SKM-1 treated with dmso at 0.1 percent for 144 hours (cell line): ENCODE measurements at regions not wholly inside any gene's neighbourhood (a gene's known extent, or its start where the extent isn't known, plus 50 kb on each side); places are given as distances from the start of the nearest gene placed in this dataset.
"Not testable (repeated sequence)": the region's sequence is repeated elsewhere in the genome, so short reads cannot be mapped to it uniquely, and the experiment has no call there.

Experiments used
- DNase-seq: peaks from one replicate; lab custom pipeline; 2025; ENCODE audit not compliant: unreplicated experiment; lab: John Stamatoyannopoulos, UW

GRCh38 chr4:3926271-3926670, 160.1 kb downstream of the ADRA2C start:
- not testable (repeated sequence) for DNase-seq

DNA sequence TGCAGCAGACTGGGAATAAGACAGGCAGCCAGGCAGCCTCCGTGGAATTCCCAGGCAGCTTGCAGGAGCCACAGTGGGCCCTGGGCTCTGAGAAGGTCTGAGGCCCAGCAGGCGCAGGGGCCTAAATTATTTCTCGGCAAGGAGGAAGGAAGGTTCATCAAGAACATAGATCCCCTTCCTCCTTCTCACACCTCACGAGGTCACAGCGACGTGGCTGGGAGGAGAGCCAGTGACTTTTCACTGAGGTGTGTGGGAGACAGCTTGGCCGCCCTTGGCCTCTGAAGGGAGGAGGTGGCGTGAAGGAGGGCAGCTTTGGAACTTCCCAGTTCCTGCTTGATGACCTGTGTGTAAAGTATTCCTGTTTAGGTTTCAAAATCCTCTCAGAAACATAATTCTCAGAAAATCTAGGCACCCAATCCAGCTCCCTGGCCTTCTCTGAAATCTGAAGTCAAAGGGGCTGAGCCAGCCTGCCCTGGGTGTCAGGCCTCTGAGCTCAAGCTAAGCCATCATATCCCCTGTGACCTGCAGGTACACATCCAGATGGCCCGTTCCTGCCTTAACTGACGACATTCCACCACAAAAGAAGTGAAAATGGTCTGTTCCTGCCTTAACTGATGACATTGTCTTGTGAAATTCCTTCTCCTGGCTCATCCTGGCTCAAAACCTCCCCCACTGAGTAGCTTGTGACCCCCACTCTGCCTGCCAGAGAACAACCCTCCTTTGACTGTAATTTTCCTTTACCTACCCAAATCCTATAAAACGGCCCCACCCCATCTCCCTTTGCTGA, 161.0 kb downstream of the ADRA2C start:
- not testable (repeated sequence) for DNase-seq

- DNase-seq, result not testable (repeated sequence)
These were observed 163.2 kb downstream of the ADRA2C start for GRCh38 chr4:3929431-3929830.

DNA sequence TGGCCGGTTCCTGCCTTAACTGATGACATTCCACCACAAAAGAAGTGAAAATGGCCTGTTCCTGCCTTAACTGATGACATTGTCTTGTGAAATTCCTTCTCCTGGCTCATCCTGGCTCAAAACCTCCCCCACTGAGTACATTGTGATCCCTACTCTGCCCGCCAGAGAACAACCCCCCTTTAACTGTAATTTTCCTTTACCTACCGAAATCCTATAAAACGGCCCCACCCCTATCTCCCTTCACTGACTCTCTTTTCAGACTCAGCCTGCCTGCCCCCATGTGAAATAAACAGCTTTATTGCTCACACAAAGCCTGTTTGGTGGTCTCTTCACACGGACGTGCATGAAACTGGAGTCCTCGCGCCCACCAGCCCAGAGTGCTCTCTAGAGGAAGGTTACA, 166.5 kb downstream of the ADRA2C start:
- not testable (repeated sequence) for DNase-seq

GRCh38 chr4:3935406-3935805, 169.2 kb downstream of the ADRA2C start:
- not testable (repeated sequence) for DNase-seq

- no peak for DNase-seq
These were observed 170.0 kb downstream of the ADRA2C start for GRCh38 chr4:3936184-3936583.

DNA sequence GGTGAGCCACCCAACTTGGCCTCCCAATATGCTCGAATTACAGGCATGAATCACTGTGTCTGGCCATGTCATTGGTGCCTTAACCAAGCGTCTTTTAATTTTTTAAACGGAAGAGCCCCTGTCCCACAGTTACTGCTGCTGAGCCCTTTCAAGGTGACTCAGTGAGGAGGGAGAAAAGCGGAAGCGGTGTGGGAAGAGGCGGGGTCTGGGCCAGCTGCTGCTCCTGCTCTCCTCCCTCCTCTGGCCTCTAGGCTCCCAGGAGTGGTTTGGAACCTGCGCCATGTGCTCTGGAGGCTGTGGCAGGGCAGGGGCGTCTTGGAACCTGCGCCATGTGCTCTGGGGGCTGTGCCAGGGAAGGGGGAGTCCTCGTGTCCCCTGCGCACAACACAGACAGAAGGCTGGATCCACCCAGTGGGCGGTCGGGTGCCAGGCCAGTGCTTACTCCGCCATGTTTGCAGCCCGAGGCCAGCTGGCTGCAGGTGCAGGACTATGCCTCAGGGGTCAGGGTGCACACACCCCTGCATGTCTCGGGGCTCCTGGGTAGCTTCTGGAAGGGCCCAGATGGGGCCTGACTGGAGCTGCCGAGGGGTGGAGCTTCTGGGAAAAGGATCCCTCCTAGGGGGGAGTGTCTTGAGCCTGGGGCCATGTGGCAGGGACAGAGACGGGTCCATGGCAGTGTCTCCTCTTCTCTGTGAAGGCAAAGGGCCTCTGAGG, 171.8 kb downstream of the ADRA2C start:
- peak; percentile 27 for DNase-seq

DNA sequence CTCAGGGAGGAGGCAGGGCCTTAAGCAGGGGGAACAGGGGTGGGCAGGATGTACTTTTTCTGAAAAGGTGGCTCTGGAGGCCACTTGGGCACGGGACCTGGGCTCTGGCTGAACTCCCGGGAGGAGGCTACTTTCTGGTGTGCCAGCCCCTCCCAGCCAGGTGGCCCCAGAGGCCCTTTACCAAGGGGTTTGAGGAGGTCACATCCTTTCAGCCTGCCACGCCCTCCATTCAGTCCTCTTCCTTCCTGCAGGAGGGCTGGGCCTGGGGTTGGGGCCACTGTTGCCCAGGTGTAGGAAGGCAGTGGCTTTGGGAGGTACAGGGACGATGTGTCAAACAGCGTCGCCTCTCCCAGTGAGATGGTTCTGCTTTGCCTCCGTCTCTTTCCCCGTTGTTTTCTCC, 172.5 kb downstream of the ADRA2C start:
- not testable (repeated sequence) for DNase-seq

DNA sequence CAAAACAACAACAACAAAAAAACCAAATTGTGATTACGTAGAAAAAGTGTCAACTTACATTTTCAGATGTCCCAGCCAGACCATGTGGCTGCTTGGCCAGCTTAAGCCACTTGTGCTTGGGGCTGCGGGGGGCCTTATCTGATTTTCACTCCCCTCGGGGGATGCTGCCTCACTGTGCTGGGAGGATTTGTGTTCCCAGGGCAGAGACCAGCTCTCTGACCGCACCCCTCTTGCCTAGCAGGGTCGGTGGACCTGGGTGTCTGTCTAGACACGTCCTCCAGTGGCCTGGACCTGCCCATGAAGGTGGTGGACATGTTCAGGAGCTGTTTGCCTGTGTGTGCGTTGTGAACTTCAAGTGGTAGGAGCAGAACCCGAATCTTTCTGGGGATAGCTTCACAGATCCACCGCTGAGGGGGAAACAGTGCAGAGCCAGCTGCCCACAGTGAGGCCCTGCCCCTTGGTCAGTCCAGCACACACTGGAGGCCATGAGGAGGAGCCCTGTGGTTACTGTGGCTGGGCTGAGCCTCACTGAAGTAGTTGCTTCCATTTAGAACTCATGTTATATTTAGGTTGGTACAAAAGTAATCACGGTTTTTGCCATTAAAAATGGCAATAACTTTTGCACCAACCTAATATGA, 173.9 kb downstream of the ADRA2C start:
- DNase-seq, result not testable (repeated sequence)

DNA sequence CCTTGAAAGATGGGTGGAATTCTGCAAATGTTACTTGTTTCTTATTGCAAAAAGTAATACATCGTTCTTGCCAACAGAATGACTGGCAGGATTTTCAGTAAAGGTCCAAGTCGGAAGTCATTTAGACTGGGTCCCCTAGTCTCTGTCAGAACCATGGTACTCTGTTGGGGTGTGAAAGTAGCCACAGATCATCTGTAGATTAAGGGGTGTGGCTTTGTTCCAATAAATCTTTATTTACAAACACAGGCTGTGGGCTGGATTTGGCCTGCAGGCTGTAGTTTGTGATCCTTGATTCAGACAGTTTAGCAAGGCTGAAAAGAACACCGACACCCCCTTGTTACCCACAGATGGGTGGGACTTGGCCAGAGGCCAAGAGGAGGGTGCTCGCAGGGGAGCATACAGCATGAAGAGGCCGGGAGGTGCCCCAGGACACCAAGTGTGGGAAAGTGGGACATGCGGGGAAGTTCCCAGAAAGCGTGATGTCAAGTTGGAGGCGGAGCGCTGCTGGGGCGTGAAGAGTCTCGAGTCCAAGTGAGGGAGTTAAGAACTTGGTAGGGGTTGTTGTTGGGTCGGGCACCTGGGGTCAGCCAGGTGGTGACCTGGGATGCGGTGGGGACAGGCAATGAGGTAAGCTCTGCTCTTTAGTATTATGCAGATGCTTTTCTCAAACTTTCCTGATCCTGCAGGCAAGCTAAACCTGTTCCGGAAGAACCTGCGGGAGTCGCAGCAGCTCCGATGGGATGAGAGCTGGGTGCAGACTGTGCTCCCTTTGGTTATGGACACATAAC, 175.7 kb downstream of the ADRA2C start:
- DNase-seq, result not testable (repeated sequence)

DNA sequence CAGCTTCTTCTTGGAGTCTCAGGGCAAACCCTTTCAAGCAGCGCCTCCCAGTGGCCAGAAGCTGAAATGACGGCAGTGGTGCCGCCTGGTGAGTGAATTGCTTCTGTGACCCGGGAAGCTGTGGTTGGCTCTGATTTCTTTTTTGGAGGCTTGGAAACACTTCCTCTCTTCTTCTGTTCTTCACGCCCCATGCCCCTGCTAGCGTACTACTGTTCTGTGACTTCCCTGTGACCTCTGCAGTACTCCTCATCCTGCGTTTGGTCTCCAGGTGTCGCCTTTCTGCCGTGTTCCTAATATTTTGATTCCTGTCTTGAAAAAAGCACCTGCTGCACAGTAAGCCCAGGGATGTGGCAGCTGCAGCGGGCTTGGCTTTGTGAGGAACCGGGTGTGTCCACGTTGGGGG, 176.4 kb downstream of the ADRA2C start:
- DNase-seq, result peak; percentile 53

DNA sequence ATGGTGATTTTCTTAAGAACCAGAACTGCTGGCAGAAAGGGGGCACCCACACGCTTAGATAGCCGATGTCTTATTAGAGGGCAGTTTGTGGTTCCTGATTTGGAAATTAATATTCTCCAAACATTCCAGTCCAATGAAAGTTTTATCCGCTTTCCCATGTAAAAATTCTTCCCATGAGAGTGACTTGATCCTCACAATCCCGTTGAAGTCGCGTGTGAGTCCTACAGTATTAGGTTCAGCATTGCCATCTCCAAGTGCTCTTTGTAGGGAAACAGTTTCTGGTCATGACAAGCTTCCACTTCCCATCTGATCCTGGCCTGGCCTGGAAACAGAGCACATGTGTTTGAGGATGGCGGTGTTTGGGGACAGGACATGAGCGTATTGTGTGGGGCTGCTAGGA, 176.9 kb downstream of the ADRA2C start:
- DNase-seq, result not testable (repeated sequence)

DNA sequence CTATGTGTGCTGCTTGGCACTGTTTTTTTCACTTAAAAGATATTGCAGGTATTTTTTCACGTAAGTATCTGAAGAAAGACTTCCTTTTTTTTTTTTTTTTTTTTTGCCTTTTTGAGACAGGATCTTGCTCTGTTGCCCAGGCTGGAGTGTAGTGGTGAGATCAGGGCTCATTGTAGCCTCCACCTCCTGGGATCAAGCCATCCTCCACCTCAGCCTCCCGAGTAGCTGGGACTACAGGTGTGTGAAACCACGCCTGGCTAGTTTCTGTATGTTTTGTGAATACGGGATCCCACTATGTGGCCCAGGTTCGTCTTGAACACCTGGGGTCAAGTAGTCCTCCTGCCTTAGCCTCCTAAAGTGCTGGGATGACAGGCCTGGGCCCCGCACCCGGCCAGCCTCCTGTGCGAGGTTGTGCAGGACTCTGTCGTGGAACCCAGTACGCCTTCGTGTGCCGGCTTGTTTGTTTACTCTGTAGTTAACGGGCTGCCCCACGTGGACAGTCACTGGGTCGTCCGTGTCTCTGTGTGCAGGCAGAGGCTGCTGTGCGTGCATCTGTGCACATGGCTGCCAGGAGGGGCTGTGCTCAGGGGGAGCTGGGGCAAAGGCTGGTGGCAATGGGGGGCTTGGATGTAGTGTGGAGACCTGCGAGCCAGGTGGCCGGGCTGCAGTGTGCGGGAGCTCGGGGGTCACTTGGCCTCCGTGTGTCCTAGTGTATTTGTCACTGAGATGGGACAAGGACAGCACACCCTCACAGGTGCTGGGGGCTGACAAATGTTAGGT, 179.5 kb downstream of the ADRA2C start:
- no peak for DNase-seq

- not testable (repeated sequence) for DNase-seq
These were observed 180.4 kb downstream of the ADRA2C start for GRCh38 chr4:3946553-3946952.

- DNase-seq, result not testable (repeated sequence)
These were observed 181.6 kb downstream of the ADRA2C start for GRCh38 chr4:3947761-3948160.

- not testable (repeated sequence) for DNase-seq
These were observed 182.0 kb downstream of the ADRA2C start for GRCh38 chr4:3948210-3948609.

- DNase-seq, result not testable (repeated sequence)
These were observed 183.7 kb downstream of the ADRA2C start for GRCh38 chr4:3949916-3950315.

DNA sequence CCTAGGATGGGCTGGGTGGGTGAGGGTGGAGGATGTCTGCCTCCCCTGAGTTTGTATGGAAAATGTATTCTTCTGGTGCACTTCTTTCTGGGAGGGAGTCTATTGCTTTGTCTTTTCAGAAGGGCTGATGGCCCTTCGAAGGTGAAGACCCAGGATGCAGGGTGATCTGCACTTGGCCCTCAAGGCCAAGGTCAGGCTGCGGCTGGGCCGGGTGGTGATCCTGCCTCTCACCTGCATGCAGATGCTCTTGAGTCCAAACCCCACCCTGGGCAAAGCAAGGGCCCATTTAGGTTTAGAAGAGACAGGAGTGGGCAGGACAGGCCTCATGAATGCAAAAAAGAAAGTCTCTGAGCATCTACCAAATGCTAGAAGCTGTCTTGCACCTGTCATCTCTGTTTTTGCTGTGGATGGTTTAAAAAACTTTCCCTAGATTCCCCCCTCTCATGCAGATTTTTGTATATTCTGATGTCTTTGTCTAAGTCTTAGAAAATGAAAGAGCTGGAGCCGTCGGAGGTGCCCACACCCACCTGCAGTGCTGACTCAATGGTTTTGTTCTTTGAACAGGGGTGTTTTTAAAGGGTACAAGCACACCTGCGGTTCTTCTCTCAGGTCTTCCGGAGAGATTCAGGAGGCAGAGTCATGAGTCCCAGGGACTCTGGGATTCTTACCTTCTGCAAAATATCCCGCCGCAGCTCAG, 186.4 kb downstream of the ADRA2C start:
- DNase-seq, result not testable (repeated sequence)

DNA sequence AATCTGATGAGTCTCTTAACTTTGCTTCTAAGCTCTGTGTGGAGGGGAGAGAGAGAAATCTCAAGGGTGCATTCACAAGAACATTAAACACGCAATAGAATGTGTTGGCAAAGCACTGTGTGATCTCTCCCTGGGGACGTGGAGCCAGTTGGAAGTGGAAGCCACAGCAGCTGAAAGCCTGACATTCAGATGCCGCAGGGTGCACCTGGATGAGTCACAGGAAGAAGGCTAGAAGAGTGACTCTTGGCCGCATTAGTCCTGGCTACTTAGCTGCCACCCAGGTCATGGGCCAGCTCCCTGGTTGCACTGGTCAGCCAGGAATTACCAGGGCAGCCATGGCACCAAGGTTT, 186.9 kb downstream of the ADRA2C start:
- DNase-seq, result not testable (repeated sequence)
